ENCODE measurements at regions not wholly inside any gene's neighbourhood (a gene's known extent, or its start where the extent isn't known, plus 50 kb on each side); places are given as distances from the start of the nearest gene placed in this dataset.
"Not testable (repeated sequence)": the region's sequence is repeated elsewhere in the genome, so short reads cannot be mapped to it uniquely, and the experiment has no call there.

- Histone ChIP-seq H3K79me1 (ENCODE audit: low read length) (no peaks in the 10 kb centered on the region), H3K4ac (ENCODE audit: low read depth, low read length) (no peak overlapping the region), H4K5ac (ENCODE audit: low read length) (no peak overlapping the region), H4K8ac (ENCODE audit: low read depth, low read length) (no peak overlapping the region), H3K23ac (ENCODE audit: low read length) (no peak overlapping the region), H3K9ac (ENCODE audit: low read length) (no peak overlapping the region), H2AK5ac (ENCODE audit: low read length) (no peak overlapping the region), H3K56ac (ENCODE audit: low read length) (no peak overlapping the region), H3K4me3 (ENCODE audit: low read length) (no peak overlapping the region), H3K4me1 (ENCODE audit: control insufficient read depth, low read depth, low read length) (no peaks in the 10 kb centered on the region), H2BK120ac (ENCODE audit: low read depth, low read length) (no peak overlapping the region), H3K27ac (ENCODE audit: low read depth, low read length) (no peak overlapping the region), H2BK15ac (replicated peaks; ENCODE audit: low read depth) (no peak overlapping the region), H3K4me2 (ENCODE audit: low read length) (no peak overlapping the region), H3K18ac (ENCODE audit: low read length) (no peak overlapping the region), H3K36me3 (ENCODE audit: control insufficient read depth, insufficient read depth, low read length) (no peaks in the 10 kb centered on the region), H3K27me3 (ENCODE audit: insufficient read depth, low read length, poor library complexity) (no peaks in the 10 kb centered on the region), H2BK5ac (ENCODE audit: low read length) (no peak overlapping the region), H3K79me2 (ENCODE audit: control insufficient read depth, insufficient read depth, low read length) (no peaks in the 10 kb centered on the region)
- no CpG with 5 or more reads among the region's 6 CpGs for WGBS (ENCODE audit: extremely low coverage, insufficient coverage, low lambda C conversion rate)
- DNase-seq: no peak
These were observed 273.3 kb downstream of the QDPR start for GRCh38 chr4:17238633-17239032.

GRCh38 chr4:17236686-17237085 lies 275.2 kb downstream of the QDPR start:
- no peak for DNase-seq
- Histone ChIP-seq H3K56ac (ENCODE audit: low read length) (no peak overlapping the region), H3K79me1 (ENCODE audit: low read length) (no peaks in the 10 kb centered on the region), H3K4me2 (ENCODE audit: low read length) (no peak overlapping the region), H3K4me1 (ENCODE audit: control insufficient read depth, low read depth, low read length) (peaks cover 2% of the 10 kb centered on the region), H2AK5ac (ENCODE audit: low read length) (no peak overlapping the region), H2BK15ac (replicated peaks; ENCODE audit: low read depth) (no peak overlapping the region), H3K79me2 (ENCODE audit: control insufficient read depth, insufficient read depth, low read length) (no peaks in the 10 kb centered on the region), H4K8ac (ENCODE audit: low read depth, low read length) (no peak overlapping the region), H2BK5ac (ENCODE audit: low read length) (no peak overlapping the region), H3K18ac (ENCODE audit: low read length) (no peak overlapping the region), H3K4ac (ENCODE audit: low read depth, low read length) (no peak overlapping the region), H3K9ac (ENCODE audit: low read length) (no peak overlapping the region), H3K23ac (ENCODE audit: low read length) (no peak overlapping the region), H4K5ac (ENCODE audit: low read length) (no peak overlapping the region), H3K4me3 (ENCODE audit: low read length) (no peak overlapping the region), H3K27ac (ENCODE audit: low read depth, low read length) (no peak overlapping the region), H3K36me3 (ENCODE audit: control insufficient read depth, insufficient read depth, low read length) (no peaks in the 10 kb centered on the region), H3K27me3 (ENCODE audit: insufficient read depth, low read length, poor library complexity) (no peaks in the 10 kb centered on the region), H2BK120ac (ENCODE audit: low read depth, low read length) (no peak overlapping the region)
- WGBS (ENCODE audit: extremely low coverage, insufficient coverage, low lambda C conversion rate): no CpG with 5 or more reads among the region's 1 CpG

- H2BK120ac ChIP-seq (ENCODE audit: low read depth, low read length): no peak overlapping the region
- no peaks in the 10 kb centered on the region for H3K36me3 ChIP-seq (ENCODE audit: control insufficient read depth, insufficient read depth, low read length)
- H3K9ac ChIP-seq (ENCODE audit: low read length): no peak overlapping the region
- no peak overlapping the region for H3K4me3 ChIP-seq (ENCODE audit: low read length)
- WGBS (ENCODE audit: extremely low coverage, insufficient coverage, low lambda C conversion rate): no CpG with 5 or more reads among the region's 1 CpG
- H3K79me1 ChIP-seq (ENCODE audit: low read length): no peaks in the 10 kb centered on the region
- DNase-seq: no peak
- H3K4ac ChIP-seq (ENCODE audit: low read depth, low read length): no peak overlapping the region
- no peak overlapping the region for H2BK15ac ChIP-seq (replicated peaks; ENCODE audit: low read depth)
- peaks cover 2% of the 10 kb centered on the region for H3K4me1 ChIP-seq (ENCODE audit: control insufficient read depth, low read depth, low read length)
- H2BK5ac ChIP-seq (ENCODE audit: low read length): no peak overlapping the region
- no peak overlapping the region for H3K27ac ChIP-seq (ENCODE audit: low read depth, low read length)
- H3K27me3 ChIP-seq (ENCODE audit: insufficient read depth, low read length, poor library complexity): no peaks in the 10 kb centered on the region
- no peak overlapping the region for H2AK5ac ChIP-seq (ENCODE audit: low read length)
- H3K56ac ChIP-seq (ENCODE audit: low read length): no peak overlapping the region
- H4K8ac ChIP-seq (ENCODE audit: low read depth, low read length): no peak overlapping the region
- H4K5ac ChIP-seq (ENCODE audit: low read length): no peak overlapping the region
- H3K4me2 ChIP-seq (ENCODE audit: low read length): no peak overlapping the region
- H3K79me2 ChIP-seq (ENCODE audit: control insufficient read depth, insufficient read depth, low read length): no peaks in the 10 kb centered on the region
- H3K23ac ChIP-seq (ENCODE audit: low read length): no peak overlapping the region
- H3K18ac ChIP-seq (ENCODE audit: low read length): no peak overlapping the region
These were observed 277.2 kb downstream of the QDPR start for GRCh38 chr4:17234678-17235077.

- H3K9ac ChIP-seq (ENCODE audit: low read length): no peak overlapping the region
- peak overlapping the region; percentile 6 for H3K56ac ChIP-seq (ENCODE audit: low read length)
- DNase-seq: no peak
- no peaks in the 10 kb centered on the region for H3K27me3 ChIP-seq (ENCODE audit: insufficient read depth, low read length, poor library complexity)
- no peaks in the 10 kb centered on the region for H3K36me3 ChIP-seq (ENCODE audit: control insufficient read depth, insufficient read depth, low read length)
- no peak overlapping the region for H2BK120ac ChIP-seq (ENCODE audit: low read depth, low read length)
- no peak overlapping the region for H2BK15ac ChIP-seq (replicated peaks; ENCODE audit: low read depth)
- no peak overlapping the region for H3K27ac ChIP-seq (ENCODE audit: low read depth, low read length)
- peaks cover 2% of the 10 kb centered on the region for H3K4me1 ChIP-seq (ENCODE audit: control insufficient read depth, low read depth, low read length)
- no peak overlapping the region for H3K23ac ChIP-seq (ENCODE audit: low read length)
- H3K4me3 ChIP-seq (ENCODE audit: low read length): no peak overlapping the region
- H4K8ac ChIP-seq (ENCODE audit: low read depth, low read length): no peak overlapping the region
- no peak overlapping the region for H3K18ac ChIP-seq (ENCODE audit: low read length)
- H3K4me2 ChIP-seq (ENCODE audit: low read length): no peak overlapping the region
- no peak overlapping the region for H2BK5ac ChIP-seq (ENCODE audit: low read length)
- H2AK5ac ChIP-seq (ENCODE audit: low read length): no peak overlapping the region
- H4K5ac ChIP-seq (ENCODE audit: low read length): no peak overlapping the region
- H3K79me2 ChIP-seq (ENCODE audit: control insufficient read depth, insufficient read depth, low read length): no peaks in the 10 kb centered on the region
- H3K4ac ChIP-seq (ENCODE audit: low read depth, low read length): no peak overlapping the region
- no peaks in the 10 kb centered on the region for H3K79me1 ChIP-seq (ENCODE audit: low read length)
- WGBS (ENCODE audit: extremely low coverage, insufficient coverage, low lambda C conversion rate): no CpG with 5 or more reads among the region's 3 CpGs
These were observed 279.2 kb downstream of the QDPR start for GRCh38 chr4:17232566-17233253.

- not testable (repeated sequence) for H3K4me1 ChIP-seq (ENCODE audit: control insufficient read depth, low read depth, low read length); H3K27me3 ChIP-seq (ENCODE audit: insufficient read depth, low read length, poor library complexity); H2BK5ac ChIP-seq (ENCODE audit: low read length); H2AK5ac ChIP-seq (ENCODE audit: low read length); H3K79me2 ChIP-seq (ENCODE audit: control insufficient read depth, insufficient read depth, low read length); H3K4me3 ChIP-seq (ENCODE audit: low read length); H2BK15ac ChIP-seq (replicated peaks; ENCODE audit: low read depth); H3K56ac ChIP-seq (ENCODE audit: low read length); H3K4me2 ChIP-seq (ENCODE audit: low read length); H3K27ac ChIP-seq (ENCODE audit: low read depth, low read length); H3K79me1 ChIP-seq (ENCODE audit: low read length); H2BK120ac ChIP-seq (ENCODE audit: low read depth, low read length); H3K9ac ChIP-seq (ENCODE audit: low read length); H3K4ac ChIP-seq (ENCODE audit: low read depth, low read length); H3K18ac ChIP-seq (ENCODE audit: low read length); H3K23ac ChIP-seq (ENCODE audit: low read length); H3K36me3 ChIP-seq (ENCODE audit: control insufficient read depth, insufficient read depth, low read length); DNase-seq; H4K5ac ChIP-seq (ENCODE audit: low read length); H4K8ac ChIP-seq (ENCODE audit: low read depth, low read length)
- WGBS (ENCODE audit: extremely low coverage, insufficient coverage, low lambda C conversion rate): no CpG with 5 or more reads among the region's 9 CpGs
These were observed 279.9 kb downstream of the QDPR start for GRCh38 chr4:17231880-17232475.

- WGBS (ENCODE audit: extremely low coverage, insufficient coverage, low lambda C conversion rate): no CpG with 5 or more reads among the region's 1 CpG
- Histone ChIP-seq H4K8ac (ENCODE audit: low read depth, low read length) (no peak overlapping the region), H3K4ac (ENCODE audit: low read depth, low read length) (no peak overlapping the region), H3K79me1 (ENCODE audit: low read length) (no peaks in the 10 kb centered on the region), H2BK120ac (ENCODE audit: low read depth, low read length) (no peak overlapping the region), H3K4me2 (ENCODE audit: low read length) (no peak overlapping the region), H3K27ac (ENCODE audit: low read depth, low read length) (no peak overlapping the region), H3K56ac (ENCODE audit: low read length) (no peak overlapping the region), H3K79me2 (ENCODE audit: control insufficient read depth, insufficient read depth, low read length) (no peaks in the 10 kb centered on the region), H3K9ac (ENCODE audit: low read length) (no peak overlapping the region), H3K27me3 (ENCODE audit: insufficient read depth, low read length, poor library complexity) (no peaks in the 10 kb centered on the region), H3K4me3 (ENCODE audit: low read length) (no peak overlapping the region), H3K4me1 (ENCODE audit: control insufficient read depth, low read depth, low read length) (peaks cover 2% of the 10 kb centered on the region), H3K23ac (ENCODE audit: low read length) (no peak overlapping the region), H2BK15ac (replicated peaks; ENCODE audit: low read depth) (no peak overlapping the region), H2BK5ac (ENCODE audit: low read length) (no peak overlapping the region), H3K18ac (ENCODE audit: low read length) (no peak overlapping the region), H2AK5ac (ENCODE audit: low read length) (no peak overlapping the region), H4K5ac (ENCODE audit: low read length) (no peak overlapping the region), H3K36me3 (ENCODE audit: control insufficient read depth, insufficient read depth, low read length) (no peaks in the 10 kb centered on the region)
- no peak for DNase-seq
These were observed 281.2 kb downstream of the QDPR start for GRCh38 chr4:17230727-17231126.
